NCI-H774 (cell line): ENCODE measurements at regions not wholly inside any gene's neighbourhood (a gene's known extent, or its start where the extent isn't known, plus 50 kb on each side); places are given as distances from the start of the nearest gene placed in this dataset.
"Not testable (repeated sequence)": the region's sequence is repeated elsewhere in the genome, so short reads cannot be mapped to it uniquely, and the experiment has no call there.

Experiments used
- DNase-seq: peaks from one replicate; lab custom pipeline; 2025; lab: John Stamatoyannopoulos, UW

- no peak for DNase-seq
Measured at GRCh38 chr6:93954584-93954983, 535.2 kb upstream of the EPHA7 start.

DNA sequence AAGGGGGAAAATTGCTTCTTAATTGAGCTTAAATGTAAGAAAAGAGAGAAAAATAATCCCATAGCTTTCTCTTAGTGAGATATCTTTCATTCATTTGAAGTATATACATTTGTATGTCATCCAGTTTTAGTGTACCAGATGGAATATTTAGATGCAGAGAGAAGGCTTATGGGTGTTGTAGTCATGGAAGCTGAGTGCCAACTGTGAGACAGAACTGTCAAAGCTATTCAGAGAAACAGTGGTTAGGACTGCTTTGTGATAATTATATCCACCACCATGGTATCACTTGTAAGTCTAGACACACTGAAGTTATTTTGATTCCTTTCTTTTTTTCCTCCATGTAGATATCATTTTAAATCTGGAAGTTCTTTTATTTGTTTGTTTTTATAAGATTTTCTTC, 524.3 kb upstream of the EPHA7 start:
- DNase-seq: no peak

DNA sequence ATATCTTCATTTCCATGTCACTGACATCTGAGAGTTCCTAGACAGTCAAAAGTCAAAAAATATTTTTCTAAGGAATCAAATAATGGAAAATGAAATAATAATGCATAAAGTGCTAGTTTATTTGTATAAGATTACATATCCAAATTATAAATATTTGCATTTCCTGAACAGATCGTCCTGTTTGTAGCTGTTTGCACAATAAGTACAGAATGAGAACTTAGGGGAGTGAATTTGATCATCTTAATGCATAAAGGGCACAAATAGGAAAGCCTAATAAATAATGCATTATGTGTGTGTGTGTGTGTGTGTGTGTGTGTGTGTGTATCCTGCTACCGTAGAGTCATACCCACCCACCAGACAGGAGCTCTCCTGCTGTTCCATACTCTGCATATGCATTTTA, 521.0 kb upstream of the EPHA7 start:
- DNase-seq: no peak

DNA sequence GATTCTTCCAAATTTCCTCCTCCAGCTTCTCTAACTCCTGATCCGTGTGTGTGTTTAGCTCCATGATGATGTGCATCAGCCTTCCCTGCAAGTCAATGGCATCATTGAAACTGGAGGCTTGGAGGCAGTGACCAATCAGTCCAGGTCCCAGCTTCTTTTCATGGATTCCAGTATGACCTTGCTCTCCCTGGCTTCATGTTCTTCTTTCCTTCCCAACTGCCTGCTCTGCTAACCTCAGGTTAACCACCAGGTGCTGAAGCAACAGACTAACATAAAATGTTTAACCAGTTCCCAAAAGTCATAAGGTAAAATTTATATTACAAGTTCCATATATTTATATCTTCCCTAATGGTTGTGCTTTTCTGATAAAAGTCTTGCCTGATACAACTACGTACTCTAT, 512.8 kb upstream of the EPHA7 start:
- DNase-seq: no peak

DNA sequence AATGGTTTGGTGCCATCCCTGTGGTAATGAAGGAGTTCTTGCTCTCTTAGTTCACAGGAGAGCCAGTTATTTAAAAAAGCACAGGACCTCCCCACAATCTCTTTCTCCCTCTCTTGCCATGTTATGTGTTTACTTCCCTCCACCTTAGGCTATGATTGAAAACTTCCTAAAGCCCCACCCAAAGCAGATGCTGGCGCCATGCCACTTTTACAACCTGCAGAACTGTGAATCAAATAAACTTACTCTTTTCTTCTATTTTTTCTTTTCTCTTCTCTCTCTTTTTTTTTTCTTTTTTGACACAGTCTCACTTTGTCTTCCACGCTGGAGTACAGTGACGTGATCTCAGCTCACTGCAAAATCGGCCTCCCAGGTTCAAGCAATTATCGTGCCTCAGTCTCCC, 508.4 kb upstream of the EPHA7 start:
- DNase-seq: no peak

GRCh38 chr6:93919365-93919764, 500.0 kb upstream of the EPHA7 start:
- no peak for DNase-seq

- DNase-seq: no peak
Measured at GRCh38 chr6:93918258-93918657, 498.9 kb upstream of the EPHA7 start.

GRCh38 chr6:93917216-93917615, 497.9 kb upstream of the EPHA7 start:
- no peak for DNase-seq

DNA sequence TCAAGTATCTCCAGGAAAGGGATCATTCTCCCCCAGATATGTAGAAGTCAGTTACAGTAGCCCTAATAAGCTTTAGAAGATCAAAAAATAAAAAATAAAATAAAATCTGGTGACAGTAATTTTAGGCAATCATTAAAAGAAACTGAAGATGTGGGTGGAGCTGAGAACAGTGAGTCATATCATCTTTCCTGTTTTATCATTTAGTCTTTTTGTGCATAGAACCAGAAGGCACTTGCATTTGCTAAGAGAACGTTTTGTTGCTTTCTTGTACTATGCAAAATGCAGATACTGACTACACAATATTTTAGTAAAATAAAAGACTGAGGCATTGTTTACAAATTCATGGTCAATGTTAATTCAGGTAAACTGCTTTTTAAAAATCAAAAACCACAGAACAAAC, 497.4 kb upstream of the EPHA7 start:
- DNase-seq: no peak

DNA sequence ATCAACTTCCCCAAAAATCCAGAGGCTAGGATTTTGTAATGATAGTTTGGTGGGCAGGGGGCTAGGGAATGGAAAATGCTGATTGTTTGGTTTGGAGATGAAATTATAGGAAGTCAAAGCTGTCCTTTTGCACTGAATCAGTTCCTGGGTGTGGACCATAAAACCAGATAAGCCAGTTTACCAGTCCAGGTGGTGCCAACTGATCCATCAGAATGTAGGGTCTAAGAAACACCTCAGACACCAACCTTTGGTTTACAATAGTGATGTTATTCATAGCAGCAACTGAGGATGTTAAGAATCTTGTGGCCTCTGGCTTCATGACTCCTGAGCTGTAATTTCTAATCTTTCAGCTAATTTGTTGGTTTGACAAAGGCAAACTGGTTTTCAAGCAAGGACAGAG, 496.6 kb upstream of the EPHA7 start:
- DNase-seq: no peak

DNA sequence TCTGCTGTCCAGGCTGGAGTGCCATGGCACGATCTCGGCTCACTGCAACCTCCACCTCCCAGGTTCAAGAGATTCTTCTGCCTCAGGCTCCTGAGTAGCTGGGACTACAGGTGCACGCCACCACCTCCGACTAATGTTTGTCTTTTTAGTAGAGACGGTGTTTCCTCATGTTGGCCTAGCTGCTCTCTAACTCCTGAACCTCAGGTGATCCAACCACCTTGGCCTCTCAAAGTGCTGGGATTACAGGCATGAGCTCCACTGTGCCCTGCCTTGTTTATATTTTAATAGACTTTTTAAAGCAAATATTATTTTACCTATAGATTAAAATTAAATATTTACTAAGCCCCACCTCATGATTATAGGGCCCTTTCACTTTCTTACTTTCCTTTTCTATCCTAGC, 483.2 kb upstream of the EPHA7 start:
- DNase-seq: no peak

GRCh38 chr6:93900142-93900541, 480.8 kb upstream of the EPHA7 start:
- DNase-seq: no peak

- DNase-seq: no peak
Measured at GRCh38 chr6:93896081-93896480, 476.7 kb upstream of the EPHA7 start.

DNA sequence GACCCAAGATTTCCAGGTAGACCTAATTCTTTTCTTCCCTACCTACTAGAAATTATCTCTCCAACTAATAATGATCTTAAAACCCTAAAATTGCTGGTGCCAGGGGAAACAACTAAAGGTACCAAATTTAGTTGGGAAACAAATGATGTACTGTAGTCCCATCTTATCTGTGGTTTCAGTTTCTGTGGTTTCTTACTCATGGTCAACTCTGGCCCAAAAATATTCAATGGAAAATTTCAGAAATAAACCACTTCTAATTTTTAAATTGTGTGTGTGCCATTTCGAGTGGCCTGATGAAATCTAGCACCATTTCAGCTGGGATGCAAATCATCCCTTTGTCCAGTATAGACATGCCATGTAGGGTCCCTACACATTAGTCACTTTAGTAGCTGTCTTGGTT, 475.2 kb upstream of the EPHA7 start:
- DNase-seq: no peak

- DNase-seq: no peak
Measured at GRCh38 chr6:93889713-93890112, 470.4 kb upstream of the EPHA7 start.

- DNase-seq: no peak
Measured at GRCh38 chr6:93886416-93886815, 467.1 kb upstream of the EPHA7 start.

DNA sequence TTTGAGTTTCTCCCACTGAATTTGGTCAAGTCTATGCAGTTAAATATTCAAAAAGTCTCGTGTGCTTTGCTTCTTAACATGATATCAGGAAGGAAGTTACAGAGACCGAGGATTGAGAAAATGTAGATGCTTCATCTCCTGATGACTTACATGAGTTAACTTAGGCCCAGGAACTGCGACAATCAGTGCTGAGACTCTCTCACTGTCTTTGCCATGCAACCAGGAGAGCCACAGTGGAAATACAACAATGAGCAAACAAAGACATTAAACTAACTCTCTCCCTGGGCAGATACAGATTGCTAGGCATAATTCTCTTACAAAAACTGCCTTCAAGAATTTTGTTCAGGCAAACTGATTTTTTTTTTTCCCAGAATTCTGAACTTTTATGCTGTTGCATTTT, 440.6 kb upstream of the EPHA7 start:
- DNase-seq: no peak

DNA sequence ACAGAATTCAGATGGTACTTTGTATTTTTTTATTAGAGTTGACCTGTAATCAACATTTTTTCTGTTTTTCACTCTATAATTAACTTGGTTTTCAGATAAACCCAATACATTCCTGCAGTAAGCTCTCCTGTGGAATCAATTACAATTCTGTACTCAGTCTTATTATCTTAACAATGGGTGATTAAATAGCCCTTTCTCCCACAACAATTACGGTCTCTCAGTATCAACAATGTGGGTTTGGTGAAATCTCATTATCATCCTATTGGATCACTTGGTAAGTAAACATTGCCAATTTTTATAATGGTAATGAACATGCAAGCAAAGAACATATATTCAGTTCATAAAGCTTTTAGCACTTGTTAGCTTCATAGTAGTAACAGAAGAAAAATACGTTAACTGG, 438.9 kb upstream of the EPHA7 start:
- no peak for DNase-seq

DNA sequence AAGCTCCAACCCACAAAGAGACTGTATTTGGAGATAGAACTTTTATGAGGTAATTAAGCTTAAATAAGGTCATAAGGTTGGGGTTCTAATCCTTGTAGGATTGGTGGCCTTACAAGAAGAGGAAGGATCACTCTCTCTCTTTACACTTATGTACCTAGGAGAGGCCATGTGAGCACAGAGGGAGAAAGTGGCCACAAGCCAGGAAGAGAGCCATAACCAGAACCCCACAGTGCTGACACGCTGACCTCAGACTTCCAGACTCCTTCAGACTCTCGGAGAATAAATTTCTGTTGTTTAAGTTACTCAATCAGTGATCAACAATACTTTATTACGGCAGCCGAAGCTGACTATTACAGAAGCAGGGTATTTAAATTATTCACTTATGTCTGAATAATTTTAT, 430.5 kb upstream of the EPHA7 start:
- DNase-seq: no peak

DNA sequence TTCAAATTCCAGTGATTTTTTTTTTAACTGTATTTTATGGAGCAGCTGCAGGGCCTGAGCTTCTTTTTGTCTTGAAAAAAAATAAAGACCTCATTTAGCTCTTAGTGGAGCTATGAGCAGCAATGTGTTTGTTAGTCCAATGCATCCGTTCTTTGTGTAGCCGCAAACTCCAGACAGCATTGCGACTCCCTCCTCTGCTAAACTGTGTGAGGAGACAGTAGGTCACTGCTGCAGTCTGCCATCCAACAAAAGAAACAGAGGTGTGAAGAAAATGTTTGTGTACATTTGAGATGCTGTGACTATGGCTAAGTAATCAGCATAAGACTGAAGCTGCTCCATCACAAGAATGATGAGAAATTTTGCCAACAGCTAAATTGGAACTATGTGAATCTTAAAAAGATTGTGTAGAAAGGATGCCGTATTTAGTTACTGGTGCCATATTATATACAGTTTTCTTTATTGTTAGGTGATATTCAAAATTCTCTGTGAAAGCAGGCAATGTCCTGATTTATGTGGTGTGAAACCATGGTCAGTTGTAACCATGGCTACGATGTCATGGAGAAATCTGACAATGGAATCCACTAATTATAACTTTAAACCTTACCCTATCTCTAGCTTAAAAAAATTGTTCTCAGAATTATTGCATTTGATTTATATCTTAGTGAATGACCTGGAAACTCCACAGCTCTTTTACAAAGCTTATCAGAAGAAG, 428.8 kb upstream of the EPHA7 start:
- DNase-seq: no peak

DNA sequence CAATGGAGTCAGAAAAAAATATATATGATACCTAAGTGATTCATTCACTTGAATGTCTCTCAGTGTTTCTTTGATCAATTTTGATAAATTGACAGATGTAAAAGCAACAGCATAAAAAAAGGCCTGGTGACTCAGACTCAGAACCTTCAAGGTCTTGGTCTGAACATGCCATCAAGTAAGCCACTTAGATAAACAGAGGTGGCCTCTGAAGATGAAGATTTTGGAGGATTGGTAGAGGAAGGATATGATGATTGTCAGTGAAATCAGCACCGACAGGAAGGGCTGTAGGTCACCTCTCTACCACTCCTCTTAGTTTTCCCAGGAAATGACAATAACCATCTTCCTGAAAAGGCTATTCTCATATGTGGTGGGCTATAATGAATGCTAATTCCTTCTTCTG, 422.8 kb upstream of the EPHA7 start:
- no peak for DNase-seq

DNA sequence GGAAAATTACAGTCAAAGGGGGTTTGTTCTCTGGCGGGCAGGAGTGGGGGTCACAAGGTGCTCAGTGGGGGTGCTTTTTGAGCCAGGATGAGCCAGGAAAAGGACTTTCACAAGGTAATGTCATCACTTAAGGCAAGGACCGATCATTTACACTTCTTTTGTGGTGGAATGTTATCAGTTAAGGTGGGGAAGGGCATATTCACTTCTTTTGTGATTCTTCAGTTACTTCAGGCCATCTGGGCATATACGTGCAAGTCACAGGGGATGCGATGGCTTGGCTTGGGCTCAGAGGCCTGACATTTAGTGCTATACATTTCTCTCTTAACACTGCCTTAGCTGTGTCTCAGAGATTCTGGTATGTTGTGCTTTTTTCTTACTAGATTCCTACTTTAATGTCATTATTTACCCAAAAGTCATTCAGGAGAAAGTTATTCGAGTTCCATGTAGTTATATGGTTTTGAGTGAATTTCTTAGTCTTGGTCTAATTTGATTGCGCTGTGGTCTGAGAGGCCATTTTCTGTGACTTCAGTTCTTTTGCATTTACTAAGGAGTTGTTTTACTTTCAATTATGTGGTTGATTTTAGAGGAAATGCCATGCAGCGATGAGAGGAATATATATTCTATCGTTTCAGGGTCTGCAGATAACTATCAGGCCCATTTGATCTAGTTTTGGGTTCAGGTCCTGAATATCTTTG, 416.2 kb upstream of the EPHA7 start:
- DNase-seq: not testable (repeated sequence)

GRCh38 chr6:93835026-93835425, 415.7 kb upstream of the EPHA7 start:
- DNase-seq: not testable (repeated sequence)

GRCh38 chr6:93833326-93833725, 414.0 kb upstream of the EPHA7 start:
- DNase-seq: not testable (repeated sequence)
